Neural progenitor cell (in vitro differentiated cells): ENCODE measurements at regions not wholly inside any gene's neighbourhood (a gene's known extent, or its start where the extent isn't known, plus 50 kb on each side); places are given as distances from the start of the nearest gene placed in this dataset.
"Not testable (repeated sequence)": the region's sequence is repeated elsewhere in the genome, so short reads cannot be mapped to it uniquely, and the experiment has no call there.

Experiments used
- DNase-seq: peaks from one replicate; pipeline ENCODE4 v3.0.0-alpha.2; 2016; ENCODE audit warnings: low spot score
- H2AFZ ChIP-seq: fragments of 200-600 bp; sonication (generic); replicated peaks from 2 replicates; pipeline ENCODE4 v1.6.1; 2016; ENCODE audit warnings: antibody characterized with exemption
- H3F3A ChIP-seq: fragments of 200-600 bp; sonication (generic); 2 replicates; pipeline ENCODE4 v1.6.1; 2016; ENCODE audit warnings: antibody characterized with exemption, low read depth
- H3K27ac ChIP-seq: fragments of 200-600 bp; sonication (generic); 2 replicates; pipeline ENCODE4 v1.5.1; 2016; ENCODE audit warnings: mild to moderate bottlenecking
- H3K27me3 ChIP-seq: fragments of 200-600 bp; sonication (generic); 2 replicates; pipeline ENCODE4 v1.6.1; 2016; ENCODE audit warnings: mild to moderate bottlenecking, moderate library complexity
- H3K36me3 ChIP-seq: fragments of 200-600 bp; sonication (generic); 2 replicates; pipeline ENCODE4 v1.5.1; 2016
- H3K4me1 ChIP-seq: fragments of 200-600 bp; sonication (generic); 2 replicates; pipeline ENCODE4 v1.6.1; 2016; ENCODE audit warnings: mixed run types
- H3K4me2 ChIP-seq: fragments of 200-600 bp; sonication (generic); 2 replicates; pipeline ENCODE4 v1.6.1; 2016
- H3K4me3 ChIP-seq: fragments of 200-600 bp; sonication (generic); 2 replicates; pipeline ENCODE4 v1.5.1; 2016
- H3K79me2 ChIP-seq: fragments of 200-600 bp; sonication (generic); 2 replicates; pipeline ENCODE4 v1.6.1; 2016; ENCODE audit warnings: low read depth
- H3K9ac ChIP-seq: fragments of 200-600 bp; sonication (generic); 2 replicates; pipeline ENCODE4 v1.6.1; 2016
- H3K9me3 ChIP-seq: fragments of 200-600 bp; sonication (generic); 2 replicates; pipeline ENCODE4 v1.5.1; 2016; ENCODE audit warnings: low read depth
- H4K20me1 ChIP-seq: fragments of 200-600 bp; sonication (generic); 2 replicates; pipeline ENCODE4 v1.6.1; 2016; ENCODE audit warnings: low read depth
- H3K27ac Mint-ChIP-seq: 3 replicates; pipeline ENCODE4 v1.8.0; 2021; ENCODE audit warnings: mixed read lengths
- H3K27me3 Mint-ChIP-seq: 2 replicates; pipeline ENCODE4 v1.8.0; 2022; ENCODE audit warnings: low read depth, mild to moderate bottlenecking, inconsistent platforms, moderate library complexity, mixed read lengths; ENCODE audit not compliant: insufficient read depth
- H3K36me3 Mint-ChIP-seq: 3 replicates; pipeline ENCODE4 v1.8.0; 2021; ENCODE audit warnings: mixed read lengths
- H3K4me1 Mint-ChIP-seq: 3 replicates; pipeline ENCODE4 v1.8.0; 2021; ENCODE audit warnings: mixed read lengths
- H3K4me3 Mint-ChIP-seq: 3 replicates; pipeline ENCODE4 v1.8.0; 2021; ENCODE audit warnings: mild to moderate bottlenecking, moderate library complexity, mixed read lengths
- H3K9me3 Mint-ChIP-seq: 3 replicates; pipeline ENCODE4 v1.8.0; 2020; ENCODE audit warnings: mixed read lengths
- CTCF ChIP-seq: fragments of 200-600 bp; sonication (generic); IDR thresholded peaks from 2 replicates; pipeline ENCODE4 v1.5.1; 2017; ENCODE audit warnings: antibody characterized with exemption, mild to moderate bottlenecking
- EZH2 ChIP-seq: fragments of 200-600 bp; sonication (generic); IDR thresholded peaks from 2 replicates; pipeline ENCODE4 v1.6.1; 2017; ENCODE audit warnings: antibody characterized with exemption, mild to moderate bottlenecking, moderate library complexity
- EZH2phosphoT487 ChIP-seq: fragments of 200-600 bp; sonication (generic); IDR thresholded peaks from 2 replicates; pipeline ENCODE4 v1.6.1; 2017; ENCODE audit warnings: antibody characterized with exemption

DNA sequence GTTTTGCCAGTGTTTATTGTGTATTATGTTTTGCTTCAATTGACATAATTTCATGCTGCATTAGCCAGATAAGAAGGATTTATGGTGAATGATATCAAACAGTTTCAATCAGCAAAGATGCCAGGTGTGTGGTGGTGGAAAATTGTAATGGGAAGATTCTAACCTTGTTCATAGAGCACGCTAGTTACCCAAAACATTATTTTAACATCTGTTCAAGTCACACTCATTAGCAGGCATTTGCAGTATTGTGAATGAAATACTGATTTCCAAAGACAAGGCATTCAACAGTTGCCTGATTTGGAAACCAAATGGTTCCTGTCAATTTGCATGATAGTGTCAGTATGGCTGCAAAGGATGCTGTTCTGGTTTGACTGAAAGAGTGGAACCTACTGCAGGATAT, 129.7 kb downstream of the EPC1 start:
- H4K20me1 ChIP-seq: no peaks in the 10 kb centered on the region
- H3K27ac Mint-ChIP-seq: no peak overlapping the region
- no peaks in the 10 kb centered on the region for H3K36me3 Mint-ChIP-seq
- no peaks in the 10 kb centered on the region for H3K36me3 ChIP-seq
- H3K27ac ChIP-seq: no peak overlapping the region
- TF ChIP-seq CTCF: no peak
- TF ChIP-seq EZH2phosphoT487: no peak
- TF ChIP-seq EZH2: no peak
- peaks cover 14% of the 10 kb centered on the region for H3K9me3 Mint-ChIP-seq
- H3K9me3 ChIP-seq: no peaks in the 10 kb centered on the region
- no peak overlapping the region for H3K4me2 ChIP-seq
- no peak overlapping the region for H2AFZ ChIP-seq
- no peaks in the 10 kb centered on the region for H3K4me1 Mint-ChIP-seq
- H3K9ac ChIP-seq: no peak overlapping the region
- no peaks in the 10 kb centered on the region for H3K27me3 ChIP-seq
- no peak for DNase-seq
- no peaks in the 10 kb centered on the region for H3K27me3 Mint-ChIP-seq
- no peak overlapping the region for H3K4me3 Mint-ChIP-seq
- H3K4me3 ChIP-seq: no peak overlapping the region
- no peaks in the 10 kb centered on the region for H3K79me2 ChIP-seq
- no peaks in the 10 kb centered on the region for H3K4me1 ChIP-seq
- no peaks in the 10 kb centered on the region for H3F3A ChIP-seq

- not testable (repeated sequence) for H3K36me3 ChIP-seq, H3K9ac ChIP-seq, H3K79me2 ChIP-seq, H3K27ac Mint-ChIP-seq, H2AFZ ChIP-seq, H3K27me3 Mint-ChIP-seq, H3K4me3 Mint-ChIP-seq, H3K27me3 ChIP-seq, H3K36me3 Mint-ChIP-seq, H4K20me1 ChIP-seq, H3K27ac ChIP-seq, H3K4me2 ChIP-seq, H3K9me3 Mint-ChIP-seq, DNase-seq, H3K4me1 ChIP-seq, H3K4me1 Mint-ChIP-seq, H3F3A ChIP-seq, H3K4me3 ChIP-seq, H3K9me3 ChIP-seq
These were observed 133.1 kb downstream of the EPC1 start for GRCh38 chr10:32213838-32214237.

- no peaks in the 10 kb centered on the region for H4K20me1 ChIP-seq
- H3K36me3 Mint-ChIP-seq: no peaks in the 10 kb centered on the region
- TF ChIP-seq EZH2phosphoT487: no peak
- no peak overlapping the region for H3K4me2 ChIP-seq
- H3K4me1 Mint-ChIP-seq: no peaks in the 10 kb centered on the region
- no peaks in the 10 kb centered on the region for H3K79me2 ChIP-seq
- H3K9ac ChIP-seq: no peak overlapping the region
- DNase-seq: no peak
- no peak overlapping the region for H3K4me3 Mint-ChIP-seq
- no peaks in the 10 kb centered on the region for H3K36me3 ChIP-seq
- H3K9me3 Mint-ChIP-seq: no peaks in the 10 kb centered on the region
- no peaks in the 10 kb centered on the region for H3K27me3 ChIP-seq
- H2AFZ ChIP-seq: no peak overlapping the region
- peaks cover 3% of the 10 kb centered on the region for H3K27me3 Mint-ChIP-seq
- H3K9me3 ChIP-seq: no peaks in the 10 kb centered on the region
- no peak overlapping the region for H3K4me3 ChIP-seq
- H3F3A ChIP-seq: no peaks in the 10 kb centered on the region
- no peak overlapping the region for H3K27ac Mint-ChIP-seq
- no peaks in the 10 kb centered on the region for H3K4me1 ChIP-seq
- H3K27ac ChIP-seq: no peak overlapping the region
These were observed 136.0 kb downstream of the EPC1 start for GRCh38 chr10:32211046-32211363.

DNA sequence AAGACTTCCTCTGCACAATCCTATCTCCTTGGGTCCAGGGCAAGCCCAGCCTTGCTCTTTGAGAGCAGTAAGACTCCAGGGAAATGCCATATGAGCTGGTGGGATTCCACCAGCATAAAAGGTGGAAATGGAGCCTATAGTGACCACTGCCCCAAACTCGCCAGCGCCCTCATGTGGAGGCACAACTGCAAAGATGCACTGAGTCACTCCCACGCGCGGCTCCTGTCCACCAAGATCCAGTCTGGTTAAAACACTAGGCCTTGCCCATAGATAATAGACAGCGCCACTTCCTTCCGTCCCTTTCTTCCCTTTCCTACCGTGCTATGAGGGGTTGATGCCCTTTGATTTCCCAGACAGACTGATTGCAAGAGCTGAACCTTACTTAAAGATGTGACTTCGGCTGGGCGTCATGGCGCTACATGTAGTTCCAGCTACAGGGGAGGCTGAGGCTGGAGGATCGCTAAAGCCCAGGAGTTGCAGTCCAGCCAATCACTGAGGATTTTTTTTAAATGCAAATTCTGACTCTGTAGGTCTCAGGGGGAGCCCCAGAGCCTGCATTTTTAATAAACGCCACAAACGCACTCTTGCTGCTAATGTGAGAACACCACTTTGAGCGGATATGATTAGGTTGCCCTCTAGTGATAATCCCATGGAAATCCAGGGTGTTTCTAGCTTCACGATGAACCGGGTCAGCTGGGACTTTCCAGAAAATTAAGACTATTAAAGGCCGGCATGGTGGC, 136.5 kb downstream of the EPC1 start:
- no peak overlapping the region for H2AFZ ChIP-seq
- DNase-seq: peak; percentile 26
- no peaks in the 10 kb centered on the region for H3K27me3 ChIP-seq
- H3K27me3 Mint-ChIP-seq: peaks cover 3% of the 10 kb centered on the region
- H3K4me3 Mint-ChIP-seq: no peak overlapping the region
- no peak overlapping the region for H3K27ac ChIP-seq
- H3K4me1 Mint-ChIP-seq: no peaks in the 10 kb centered on the region
- no peaks in the 10 kb centered on the region for H3F3A ChIP-seq
- no peaks in the 10 kb centered on the region for H3K36me3 Mint-ChIP-seq
- H4K20me1 ChIP-seq: no peaks in the 10 kb centered on the region
- no peaks in the 10 kb centered on the region for H3K36me3 ChIP-seq
- H3K4me1 ChIP-seq: no peaks in the 10 kb centered on the region
- TF ChIP-seq CTCF (peak; percentile 41), EZH2phosphoT487 (no peak)
- H3K4me2 ChIP-seq: no peak overlapping the region
- H3K79me2 ChIP-seq: no peaks in the 10 kb centered on the region
- H3K4me3 ChIP-seq: no peak overlapping the region
- no peak overlapping the region for H3K27ac Mint-ChIP-seq
- no peaks in the 10 kb centered on the region for H3K9me3 ChIP-seq
- no peak overlapping the region for H3K9ac ChIP-seq
- no peaks in the 10 kb centered on the region for H3K9me3 Mint-ChIP-seq

- not testable (repeated sequence) for H3K27ac ChIP-seq, DNase-seq, H3K4me2 ChIP-seq, H3K4me1 Mint-ChIP-seq, H3K4me1 ChIP-seq, H3K9me3 Mint-ChIP-seq, H3K36me3 Mint-ChIP-seq, H2AFZ ChIP-seq, H4K20me1 ChIP-seq, H3K27me3 ChIP-seq, H3K27ac Mint-ChIP-seq, H3K27me3 Mint-ChIP-seq, H3F3A ChIP-seq, H3K4me3 Mint-ChIP-seq, H3K4me3 ChIP-seq, H3K9ac ChIP-seq, H3K36me3 ChIP-seq, H3K9me3 ChIP-seq, H3K79me2 ChIP-seq
These were observed 139.0 kb downstream of the EPC1 start for GRCh38 chr10:32208005-32208404.
